Omental fat pad (tissue), 3 donors: ENCODE measurements at regions not wholly inside any gene's neighbourhood (a gene's known extent, or its start where the extent isn't known, plus 50 kb on each side); places are given as distances from the start of the nearest gene placed in this dataset.
"Not testable (repeated sequence)": the region's sequence is repeated elsewhere in the genome, so short reads cannot be mapped to it uniquely, and the experiment has no call there.

Source experiments
- ATAC-seq: fragments of 150-250 bp; one replicate; pipeline ENCODE4 v1.9.1; 2016; ENCODE audit warnings: mild to moderate bottlenecking, moderate library complexity; ENCODE audit not compliant: low FRiP score
- DNase-seq: peaks from one replicate; pipeline ENCODE4 v3.0.0-alpha.2; 2019; ENCODE audit warnings: low spot score
- CTCF ChIP-seq, 3 donors: fragments of 450-650 bp; IDR thresholded peaks; one replicate each; pipeline ENCODE4 v1.5.1; 2016 to 2017; ENCODE audit warnings: antibody characterized with exemption in 3 of 3, mild to moderate bottlenecking in 3 of 3, moderate library complexity in 2 of 3

GRCh38 chr6:51141080-51141479 lies 322.4 kb downstream of the TFAP2B start:
- no peak for DNase-seq

GRCh38 chr6:51147756-51148155 lies 329.1 kb downstream of the TFAP2B start:
- no peak for TF ChIP-seq CTCF (IDR thresholded peaks at IDR 0.05)
- ATAC-seq, result no peak
- DNase-seq, result no peak

More at GRCh38 chr6:51141080-51141479, 322.4 kb downstream of the TFAP2B start:
- TF ChIP-seq CTCF (IDR thresholded peaks at IDR 0.05), result no peak
- ATAC-seq, result no peak

- ATAC-seq, result no peak
- no peak for TF ChIP-seq CTCF (IDR thresholded peaks at IDR 0.05)
- DNase-seq, result no peak
Measured at GRCh38 chr6:51152594-51152993, 333.9 kb downstream of the TFAP2B start.

- DNase-seq (no peak), ATAC-seq (no peak)
- TF ChIP-seq CTCF (IDR thresholded peaks at IDR 0.05), result no peak
Measured at GRCh38 chr6:51153109-51153508, 334.4 kb downstream of the TFAP2B start.

- not testable (repeated sequence) for ATAC-seq, DNase-seq
Measured at GRCh38 chr6:51154925-51155324, 336.3 kb downstream of the TFAP2B start.

- not testable (repeated sequence) for ATAC-seq, DNase-seq
Measured at GRCh38 chr6:51159260-51159659, 340.6 kb downstream of the TFAP2B start.

- no peak for TF ChIP-seq CTCF (IDR thresholded peaks at IDR 0.05)
- ATAC-seq (no peak), DNase-seq (no peak)
Measured at GRCh38 chr6:51161752-51162151, 343.1 kb downstream of the TFAP2B start.

GRCh38 chr6:51163843-51164529 lies 345.3 kb downstream of the TFAP2B start:
- TF ChIP-seq CTCF (IDR thresholded peaks at IDR 0.05), result no peak
- ATAC-seq, result no peak
- no peak for DNase-seq
